Uterus (tissue), 2 donors: ENCODE measurements at regions not wholly inside any gene's neighbourhood (a gene's known extent, or its start where the extent isn't known, plus 50 kb on each side); places are given as distances from the start of the nearest gene placed in this dataset.

ENCODE experiments used
- POLR2A ChIP-seq, 2 donors: fragments of 450-650 bp; IDR thresholded peaks; one replicate each; pipeline ENCODE4 v1.6.1; 2016; ENCODE audit warnings: antibody characterized with exemption in 2 of 2, mild to moderate bottlenecking in 1 of 2, moderate library complexity in 1 of 2
- TF ChIP-seq, protein P1 (sequence below), 4 experiments: fragments of 200-600 bp in 2 of 4; fragments of 450-650 bp in 2 of 4; sonication (generic) in 2 of 4; IDR thresholded peaks; one replicate each; pipeline ENCODE4 v1.5.1; 2016 to 2019; ENCODE audit warnings: antibody characterized with exemption in 4 of 4, mild to moderate bottlenecking in 2 of 4, moderate library complexity in 1 of 4

DNA sequence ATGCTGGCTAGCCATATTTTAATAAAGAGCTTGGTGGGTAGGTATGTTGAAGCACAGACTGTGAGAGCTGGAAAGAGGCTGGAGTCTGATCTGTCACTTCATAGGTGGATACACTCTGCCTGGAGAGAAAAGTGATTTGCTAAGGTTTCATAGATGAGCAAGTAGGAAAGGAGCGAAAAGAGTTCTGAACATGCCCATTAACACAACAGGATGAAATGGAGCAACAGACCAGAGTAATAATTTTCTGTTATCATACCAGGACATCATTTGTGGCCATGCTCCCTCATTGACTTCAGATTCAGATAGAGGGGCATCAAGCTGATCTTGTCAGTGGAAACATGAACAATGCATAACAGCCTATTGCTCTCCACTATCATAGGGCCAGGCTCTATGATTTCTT, 452.9 kb downstream of the JRKL start:
- TF ChIP-seq POLR2A (IDR thresholded peaks at IDR 0.05) = no peak
- TF ChIP-seq, protein P1, sequence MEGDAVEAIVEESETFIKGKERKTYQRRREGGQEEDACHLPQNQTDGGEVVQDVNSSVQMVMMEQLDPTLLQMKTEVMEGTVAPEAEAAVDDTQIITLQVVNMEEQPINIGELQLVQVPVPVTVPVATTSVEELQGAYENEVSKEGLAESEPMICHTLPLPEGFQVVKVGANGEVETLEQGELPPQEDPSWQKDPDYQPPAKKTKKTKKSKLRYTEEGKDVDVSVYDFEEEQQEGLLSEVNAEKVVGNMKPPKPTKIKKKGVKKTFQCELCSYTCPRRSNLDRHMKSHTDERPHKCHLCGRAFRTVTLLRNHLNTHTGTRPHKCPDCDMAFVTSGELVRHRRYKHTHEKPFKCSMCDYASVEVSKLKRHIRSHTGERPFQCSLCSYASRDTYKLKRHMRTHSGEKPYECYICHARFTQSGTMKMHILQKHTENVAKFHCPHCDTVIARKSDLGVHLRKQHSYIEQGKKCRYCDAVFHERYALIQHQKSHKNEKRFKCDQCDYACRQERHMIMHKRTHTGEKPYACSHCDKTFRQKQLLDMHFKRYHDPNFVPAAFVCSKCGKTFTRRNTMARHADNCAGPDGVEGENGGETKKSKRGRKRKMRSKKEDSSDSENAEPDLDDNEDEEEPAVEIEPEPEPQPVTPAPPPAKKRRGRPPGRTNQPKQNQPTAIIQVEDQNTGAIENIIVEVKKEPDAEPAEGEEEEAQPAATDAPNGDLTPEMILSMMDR (IDR thresholded peaks at IDR 0.05) = no peak
